Esophagus squamous epithelium (tissue), 5 donors: ENCODE measurements at regions not wholly inside any gene's neighbourhood (a gene's known extent, or its start where the extent isn't known, plus 50 kb on each side); places are given as distances from the start of the nearest gene placed in this dataset.

Experiments used
- DNase-seq: peaks from one replicate; lab custom pipeline; 2025; lab: John Stamatoyannopoulos, UW
- H3K27ac ChIP-seq, 4 donors: fragments of 200-600 bp; sonication (generic); one replicate each; pipeline ENCODE4 v1.5.1; 2016 to 2019; ENCODE audit warnings: mild to moderate bottlenecking in 1 of 4
- H3K27me3 ChIP-seq, 4 donors: fragments of 200-600 bp; sonication (generic); 1 replicate in 3 of 4; 2 replicates in 1 of 4; pipeline versions ENCODE4 v1.5.1 to v1.6.0; 2017 to 2021; ENCODE audit warnings: antibody characterized with exemption in 1 of 4
- H3K36me3 ChIP-seq, 3 donors: fragments of 200-600 bp; sonication (generic); one replicate each; pipeline ENCODE4 v1.5.1; 2016 to 2019
- H3K4me1 ChIP-seq, 3 donors: fragments of 200-600 bp; sonication (generic); one replicate each; pipeline ENCODE4 v1.5.1; 2017 to 2019
- H3K4me3 ChIP-seq, 4 donors: fragments of 200-600 bp; sonication (generic); 1 replicate in 3 of 4; 2 replicates in 1 of 4; pipeline ENCODE4 v1.5.1; 2016 to 2019; ENCODE audit warnings: mild to moderate bottlenecking in 2 of 4, moderate library complexity in 1 of 4
- H3K9me3 ChIP-seq, 3 donors: fragments of 200-600 bp; sonication (generic); one replicate each; pipeline ENCODE4 v1.5.1; 2016 to 2019
- POLR2A ChIP-seq, 4 donors: fragments of 450-650 bp; IDR thresholded peaks; one replicate each; pipeline ENCODE4 v1.6.1; 2017; ENCODE audit warnings: antibody characterized with exemption in 4 of 4, mild to moderate bottlenecking in 4 of 4, moderate library complexity in 3 of 4
- WGBS, 2 donors: methylation state at CpG; one replicate each; pipeline ENCODE4 v1.1.5; 2018; 5-methylcytosine and 5-hydroxymethylcytosine counted together
- intact Hi-C: fragments of 100-400 bp; cut with DNase I; formaldehyde crosslinking; loops from one replicate; pipeline ENCODE4 v1.15.0; 2022
- TF ChIP-seq, protein P1 (sequence below), 6 experiments: fragments of 450-650 bp in 4 of 6; fragments of 200-600 bp in 2 of 6; sonication (generic) in 2 of 6; IDR thresholded peaks; one replicate each; pipeline ENCODE4 v1.5.1; 2016 to 2019; ENCODE audit warnings: antibody characterized with exemption in 6 of 6, mild to moderate bottlenecking in 4 of 6, moderate library complexity in 4 of 6
- donor health status: DM: yes; HTN: yes; CAD: no.

DNA sequence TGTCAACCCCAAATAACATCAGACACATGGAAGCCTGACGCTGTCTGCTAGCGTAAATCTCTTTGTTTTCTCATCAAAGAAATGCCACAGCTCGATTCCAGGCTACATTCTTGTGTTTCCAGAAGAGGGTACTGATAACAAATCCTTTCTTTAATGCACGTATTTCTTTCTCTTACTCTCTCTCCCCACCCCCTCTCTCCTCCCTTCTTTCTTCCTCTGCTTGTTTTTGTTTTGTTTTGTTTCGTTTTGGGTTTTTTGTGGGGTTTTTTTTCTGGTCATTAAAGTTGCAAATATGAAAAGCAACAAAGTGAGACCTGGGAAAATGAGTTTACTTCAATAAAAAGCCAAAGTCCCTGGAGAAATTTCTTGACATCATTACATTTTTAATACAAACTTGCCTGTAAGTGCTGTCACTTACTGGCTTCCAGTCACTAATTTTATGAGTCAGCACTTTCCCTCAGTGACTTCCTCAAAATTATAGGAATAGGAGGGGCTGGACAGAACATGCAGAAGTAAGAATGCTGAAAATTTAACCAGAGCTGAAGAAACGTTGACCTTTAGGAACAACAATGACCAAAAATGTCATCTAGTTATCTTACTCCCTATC is 106.7 kb upstream of the NABP1 start:
- peak overlapping the region in 1 of 4 donors; percentile 46 for H3K4me3 ChIP-seq
- H3K4me1 ChIP-seq: peaks cover 0 to 19% (median 0%) of the 10 kb centered on the region in 3 donors
- no peak overlapping the region for H3K27ac ChIP-seq
- TF ChIP-seq, protein P1, sequence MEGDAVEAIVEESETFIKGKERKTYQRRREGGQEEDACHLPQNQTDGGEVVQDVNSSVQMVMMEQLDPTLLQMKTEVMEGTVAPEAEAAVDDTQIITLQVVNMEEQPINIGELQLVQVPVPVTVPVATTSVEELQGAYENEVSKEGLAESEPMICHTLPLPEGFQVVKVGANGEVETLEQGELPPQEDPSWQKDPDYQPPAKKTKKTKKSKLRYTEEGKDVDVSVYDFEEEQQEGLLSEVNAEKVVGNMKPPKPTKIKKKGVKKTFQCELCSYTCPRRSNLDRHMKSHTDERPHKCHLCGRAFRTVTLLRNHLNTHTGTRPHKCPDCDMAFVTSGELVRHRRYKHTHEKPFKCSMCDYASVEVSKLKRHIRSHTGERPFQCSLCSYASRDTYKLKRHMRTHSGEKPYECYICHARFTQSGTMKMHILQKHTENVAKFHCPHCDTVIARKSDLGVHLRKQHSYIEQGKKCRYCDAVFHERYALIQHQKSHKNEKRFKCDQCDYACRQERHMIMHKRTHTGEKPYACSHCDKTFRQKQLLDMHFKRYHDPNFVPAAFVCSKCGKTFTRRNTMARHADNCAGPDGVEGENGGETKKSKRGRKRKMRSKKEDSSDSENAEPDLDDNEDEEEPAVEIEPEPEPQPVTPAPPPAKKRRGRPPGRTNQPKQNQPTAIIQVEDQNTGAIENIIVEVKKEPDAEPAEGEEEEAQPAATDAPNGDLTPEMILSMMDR (IDR thresholded peaks at IDR 0.05): peak in 4 of 6 experiments; percentile 18 to 54 (median 32)
- TF ChIP-seq POLR2A (IDR thresholded peaks at IDR 0.05): no peak
- H3K36me3 ChIP-seq: no peaks in the 10 kb centered on the region
- H3K9me3 ChIP-seq: no peaks in the 10 kb centered on the region
- 7 to 15% methylated on average over 6 of the region's 6 CpGs for WGBS, 2 donors
- H3K27me3 ChIP-seq: no peaks in the 10 kb centered on the region
- intact Hi-C loops: no loop called here
- no peak for DNase-seq

- H3K27ac ChIP-seq: no peak overlapping the region
- H3K36me3 ChIP-seq: no peaks in the 10 kb centered on the region
- no peak for DNase-seq
- H3K4me3 ChIP-seq: no peak overlapping the region
- no peaks in the 10 kb centered on the region for H3K27me3 ChIP-seq
- WGBS, 2 donors: 82 to 87% methylated on average over 5 of the region's 5 CpGs
- TF ChIP-seq POLR2A (IDR thresholded peaks at IDR 0.05): no peak
- TF ChIP-seq, protein P1 (IDR thresholded peaks at IDR 0.05): no peak
- intact Hi-C loops: no loop called here
- no peaks in the 10 kb centered on the region for H3K9me3 ChIP-seq
- H3K4me1 ChIP-seq: peaks cover 0 to 19% (median 0%) of the 10 kb centered on the region in 3 donors
These were observed 105.6 kb upstream of the NABP1 start for GRCh38 chr2:191572319-191572718.

GRCh38 chr2:191573216-191573615 is 104.7 kb upstream of the NABP1 start:
- H3K4me1 ChIP-seq: peaks cover 0 to 25% (median 0%) of the 10 kb centered on the region in 3 donors
- H3K4me3 ChIP-seq: no peak overlapping the region
- TF ChIP-seq, protein P1 (IDR thresholded peaks at IDR 0.05): no peak
- no peak for TF ChIP-seq POLR2A (IDR thresholded peaks at IDR 0.05)
- no peak for DNase-seq
- intact Hi-C loops: no loop called here
- 50 to 63% methylated on average over 1 of the region's 1 CpG for WGBS, 2 donors
- no peak overlapping the region for H3K27ac ChIP-seq
- no peaks in the 10 kb centered on the region for H3K9me3 ChIP-seq
- no peaks in the 10 kb centered on the region for H3K36me3 ChIP-seq
- H3K27me3 ChIP-seq: no peaks in the 10 kb centered on the region

GRCh38 chr2:191574232-191574631 is 103.7 kb upstream of the NABP1 start:
- no peak for DNase-seq
- intact Hi-C loops: no loop called here
- TF ChIP-seq, protein P1 (IDR thresholded peaks at IDR 0.05): no peak
- no peak for TF ChIP-seq POLR2A (IDR thresholded peaks at IDR 0.05)
- no peaks in the 10 kb centered on the region for H3K9me3 ChIP-seq
- H3K27ac ChIP-seq: no peak overlapping the region
- no peaks in the 10 kb centered on the region for H3K36me3 ChIP-seq
- no peak overlapping the region for H3K4me3 ChIP-seq
- peaks cover 0 to 25% (median 0%) of the 10 kb centered on the region in 3 donors for H3K4me1 ChIP-seq
- 74 to 97% methylated on average over 2 of the region's 2 CpGs for WGBS, 2 donors
- H3K27me3 ChIP-seq: no peaks in the 10 kb centered on the region

- H3K4me1 ChIP-seq: peaks cover 0 to 9% (median 0%) of the 10 kb centered on the region in 3 donors
- DNase-seq: no peak
- no peak overlapping the region for H3K4me3 ChIP-seq
- 79 to 93% methylated on average over 2 of the region's 2 CpGs for WGBS, 2 donors
- H3K9me3 ChIP-seq: no peaks in the 10 kb centered on the region
- no peaks in the 10 kb centered on the region for H3K36me3 ChIP-seq
- H3K27ac ChIP-seq: no peak overlapping the region
- no peak for TF ChIP-seq POLR2A (IDR thresholded peaks at IDR 0.05)
- TF ChIP-seq, protein P1 (IDR thresholded peaks at IDR 0.05): no peak
- intact Hi-C loops: no loop called here
- H3K27me3 ChIP-seq: no peaks in the 10 kb centered on the region
These were observed 100.3 kb upstream of the NABP1 start for GRCh38 chr2:191577605-191578004.
